ENCODE measurements at regions not wholly inside any gene's neighbourhood (a gene's known extent, or its start where the extent isn't known, plus 50 kb on each side); places are given as distances from the start of the nearest gene placed in this dataset.

DNA sequence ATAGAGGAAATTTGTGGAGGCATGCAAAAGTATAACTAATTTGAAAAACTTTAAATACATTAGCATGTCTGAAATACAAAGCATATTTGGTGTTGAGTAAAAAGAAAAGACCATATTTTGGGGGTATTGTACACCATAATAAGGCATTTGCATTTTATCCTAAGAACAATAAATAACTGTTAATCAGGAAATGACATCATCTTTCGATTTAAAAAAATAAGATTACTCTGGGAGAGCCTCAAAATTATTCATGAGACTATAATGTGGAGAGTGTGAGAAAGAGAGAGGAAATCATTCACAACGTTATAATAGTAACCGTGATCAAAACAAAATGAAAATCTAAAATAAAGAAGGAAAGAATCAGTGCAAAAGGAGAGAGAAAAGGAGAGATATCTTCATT, 712.3 kb upstream of the POT1 start:
- no peak overlapping the region for H3K27ac ChIP-seq (ENCODE audit: low read depth, low read length)
- H3K36me3 ChIP-seq (ENCODE audit: control insufficient read depth, insufficient read depth, low read length) = no peaks in the 10 kb centered on the region
- no peaks in the 10 kb centered on the region for H3K27me3 ChIP-seq (ENCODE audit: control insufficient read depth, insufficient read depth, low read length)
- no peak overlapping the region for H3K4me3 ChIP-seq (ENCODE audit: low read length)
- no peak overlapping the region for H3K9ac ChIP-seq (ENCODE audit: low read length)
- H3K4me1 ChIP-seq (ENCODE audit: control insufficient read depth, insufficient read depth, low read length) = no peaks in the 10 kb centered on the region

DNA sequence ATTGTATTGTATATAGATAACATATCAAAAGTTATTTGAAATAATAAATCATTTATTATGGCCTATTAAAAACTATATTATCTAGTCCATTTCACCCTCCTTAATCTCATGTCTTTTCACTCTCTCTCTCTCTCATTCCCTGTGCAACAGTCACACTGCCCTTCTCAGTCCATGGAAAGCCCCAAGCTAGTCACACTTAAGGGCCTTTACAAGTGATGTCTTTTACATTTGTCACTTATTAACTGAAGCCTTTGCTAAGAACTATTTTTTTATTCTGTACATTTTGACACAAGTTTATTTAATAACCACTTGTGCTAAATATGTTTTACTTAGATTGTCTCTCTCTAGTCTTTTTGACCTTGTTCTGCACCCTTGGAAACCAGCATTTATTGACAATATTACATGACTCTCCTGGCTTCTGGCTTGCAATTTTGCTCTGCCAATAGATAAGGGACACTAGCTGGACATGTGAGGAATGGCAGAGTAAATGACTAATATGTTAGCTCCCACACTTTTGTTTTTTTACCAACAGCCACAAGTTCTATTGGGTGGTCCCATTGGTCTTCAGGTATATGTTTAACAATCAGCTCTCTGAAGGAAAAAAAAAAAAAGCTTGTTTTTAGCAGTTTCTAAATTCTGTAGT, 706.8 kb upstream of the POT1 start:
- Histone ChIP-seq H3K27me3 (ENCODE audit: control insufficient read depth, insufficient read depth, low read length) (no peaks in the 10 kb centered on the region), H3K4me3 (ENCODE audit: low read length) (no peak overlapping the region), H3K27ac (ENCODE audit: low read depth, low read length) (no peak overlapping the region), H3K4me1 (ENCODE audit: control insufficient read depth, insufficient read depth, low read length) (no peaks in the 10 kb centered on the region), H3K36me3 (ENCODE audit: control insufficient read depth, insufficient read depth, low read length) (no peaks in the 10 kb centered on the region), H3K9ac (ENCODE audit: low read length) (no peak overlapping the region)

DNA sequence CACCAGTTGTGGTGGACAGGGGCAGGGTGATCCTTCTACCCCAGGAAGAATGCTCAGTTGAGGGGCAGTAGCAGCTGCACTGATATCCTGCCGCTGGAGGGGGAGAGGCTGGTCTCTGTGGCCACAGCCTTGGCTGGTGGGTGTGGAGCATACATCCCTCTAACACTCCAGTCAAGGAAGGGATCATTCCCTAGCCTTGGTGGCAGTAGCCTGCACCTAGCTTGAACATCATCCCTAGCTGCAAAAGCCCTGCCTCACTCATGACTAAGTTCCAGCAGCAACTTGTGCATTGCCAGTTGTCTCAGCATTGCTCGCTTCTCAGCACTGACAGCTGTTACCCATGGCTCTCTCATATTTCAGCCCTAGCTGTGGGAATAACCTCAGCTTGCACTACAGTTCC, 688.9 kb upstream of the POT1 start:
- Histone ChIP-seq H3K4me1 (ENCODE audit: control insufficient read depth, insufficient read depth, low read length) (no peaks in the 10 kb centered on the region), H3K36me3 (ENCODE audit: control insufficient read depth, insufficient read depth, low read length) (no peaks in the 10 kb centered on the region), H3K27me3 (ENCODE audit: control insufficient read depth, insufficient read depth, low read length) (no peaks in the 10 kb centered on the region), H3K27ac (ENCODE audit: low read depth, low read length) (no peak overlapping the region), H3K9ac (ENCODE audit: low read length) (no peak overlapping the region), H3K4me3 (ENCODE audit: low read length) (no peak overlapping the region)

DNA sequence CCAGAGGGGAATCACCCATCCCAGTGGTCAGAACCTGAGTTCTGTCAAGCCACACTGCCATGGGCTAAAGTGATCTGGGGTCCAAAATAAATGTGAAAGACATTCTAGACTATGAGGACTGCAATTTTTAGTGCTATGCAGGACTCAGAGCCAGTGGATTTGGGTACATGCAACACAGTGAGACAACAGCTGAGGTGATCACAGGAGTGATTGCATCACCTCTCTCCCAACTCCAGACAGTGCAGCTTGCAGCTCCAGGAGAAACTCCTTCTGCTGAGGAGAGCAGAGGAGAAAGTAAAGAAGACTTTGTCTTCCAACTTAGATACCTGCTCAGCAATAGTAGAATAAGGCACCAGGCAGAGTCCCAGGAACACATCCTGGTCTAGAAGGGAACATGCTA, 682.0 kb upstream of the POT1 start:
- no peak overlapping the region for H3K27ac ChIP-seq (ENCODE audit: low read depth, low read length)
- H3K9ac ChIP-seq (ENCODE audit: low read length) = no peak overlapping the region
- no peaks in the 10 kb centered on the region for H3K36me3 ChIP-seq (ENCODE audit: control insufficient read depth, insufficient read depth, low read length)
- no peaks in the 10 kb centered on the region for H3K4me1 ChIP-seq (ENCODE audit: control insufficient read depth, insufficient read depth, low read length)
- no peaks in the 10 kb centered on the region for H3K27me3 ChIP-seq (ENCODE audit: control insufficient read depth, insufficient read depth, low read length)
- H3K4me3 ChIP-seq (ENCODE audit: low read length) = no peak overlapping the region

DNA sequence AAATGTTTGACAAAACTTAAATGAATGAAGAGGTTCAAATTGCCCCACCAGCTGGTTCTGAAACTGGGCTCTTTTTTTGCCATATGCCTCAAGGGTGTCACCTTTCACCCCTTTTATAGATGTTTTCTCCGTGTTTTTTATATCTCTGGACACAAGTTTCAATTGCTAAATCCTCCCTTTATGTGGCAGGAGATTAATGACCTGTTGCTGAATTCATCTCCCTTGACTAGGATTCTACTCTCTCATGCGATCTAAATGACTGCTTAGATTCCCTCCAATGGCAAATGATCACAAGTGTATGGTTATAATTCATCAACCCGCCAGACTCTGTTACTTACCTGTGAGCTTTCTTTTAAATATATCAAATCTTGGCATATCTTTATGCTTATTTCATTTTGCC, 677.0 kb upstream of the POT1 start:
- Histone ChIP-seq H3K27ac (ENCODE audit: low read depth, low read length) (no peak overlapping the region), H3K4me1 (ENCODE audit: control insufficient read depth, insufficient read depth, low read length) (no peaks in the 10 kb centered on the region)

DNA sequence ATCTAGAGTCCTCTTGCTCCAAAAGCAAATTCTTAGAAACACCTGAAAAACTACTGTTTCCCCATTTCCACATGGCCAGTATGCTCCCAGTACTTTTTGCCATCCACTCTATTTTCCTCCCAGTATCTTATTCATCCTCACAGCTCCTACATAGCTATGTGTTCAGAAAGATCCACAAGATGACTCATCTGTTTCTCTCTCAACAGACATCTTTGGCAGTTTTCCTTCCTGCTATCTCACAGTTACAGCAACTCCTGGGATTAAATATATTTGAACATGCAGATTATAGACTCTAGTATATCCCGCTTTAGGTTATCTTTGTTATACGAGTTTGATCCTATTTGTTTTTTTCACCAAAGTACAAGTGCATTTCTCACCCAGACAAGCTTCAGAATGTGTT, 675.6 kb upstream of the POT1 start:
- no peaks in the 10 kb centered on the region for H3K27me3 ChIP-seq (ENCODE audit: control insufficient read depth, insufficient read depth, low read length)
- H3K4me1 ChIP-seq (ENCODE audit: control insufficient read depth, insufficient read depth, low read length) = no peaks in the 10 kb centered on the region
- H3K9ac ChIP-seq (ENCODE audit: low read length) = no peak overlapping the region
- no peak overlapping the region for H3K27ac ChIP-seq (ENCODE audit: low read depth, low read length)
- no peaks in the 10 kb centered on the region for H3K36me3 ChIP-seq (ENCODE audit: control insufficient read depth, insufficient read depth, low read length)
- H3K4me3 ChIP-seq (ENCODE audit: low read length) = no peak overlapping the region

More for the DNA sequence above, 677.0 kb upstream of the POT1 start:
- Histone ChIP-seq H3K9ac (ENCODE audit: low read length) (no peak overlapping the region), H3K36me3 (ENCODE audit: control insufficient read depth, insufficient read depth, low read length) (no peaks in the 10 kb centered on the region), H3K4me3 (ENCODE audit: low read length) (no peak overlapping the region), H3K27me3 (ENCODE audit: control insufficient read depth, insufficient read depth, low read length) (no peaks in the 10 kb centered on the region)

DNA sequence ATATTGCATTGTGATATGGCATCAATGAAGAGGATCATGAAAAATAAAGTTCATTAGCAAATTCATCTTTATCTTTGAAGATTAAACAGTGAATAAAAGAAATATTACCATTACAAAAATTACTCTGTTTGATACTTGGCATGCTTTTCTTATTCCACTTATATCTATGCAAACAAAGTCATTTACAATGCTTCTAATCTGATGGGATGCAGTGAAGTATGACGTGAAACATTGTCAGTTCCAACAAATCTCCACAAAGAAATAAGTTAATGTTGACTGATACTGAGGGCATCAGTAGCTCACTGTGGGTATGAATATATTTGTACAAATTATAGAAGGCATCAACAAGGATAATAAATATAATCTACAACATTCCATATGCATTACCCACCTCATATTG, 672.8 kb upstream of the POT1 start:
- Histone ChIP-seq H3K27me3 (ENCODE audit: control insufficient read depth, insufficient read depth, low read length) (no peaks in the 10 kb centered on the region), H3K4me1 (ENCODE audit: control insufficient read depth, insufficient read depth, low read length) (no peaks in the 10 kb centered on the region), H3K4me3 (ENCODE audit: low read length) (no peak overlapping the region), H3K9ac (ENCODE audit: low read length) (no peak overlapping the region), H3K27ac (ENCODE audit: low read depth, low read length) (no peak overlapping the region), H3K36me3 (ENCODE audit: control insufficient read depth, insufficient read depth, low read length) (no peaks in the 10 kb centered on the region)

DNA sequence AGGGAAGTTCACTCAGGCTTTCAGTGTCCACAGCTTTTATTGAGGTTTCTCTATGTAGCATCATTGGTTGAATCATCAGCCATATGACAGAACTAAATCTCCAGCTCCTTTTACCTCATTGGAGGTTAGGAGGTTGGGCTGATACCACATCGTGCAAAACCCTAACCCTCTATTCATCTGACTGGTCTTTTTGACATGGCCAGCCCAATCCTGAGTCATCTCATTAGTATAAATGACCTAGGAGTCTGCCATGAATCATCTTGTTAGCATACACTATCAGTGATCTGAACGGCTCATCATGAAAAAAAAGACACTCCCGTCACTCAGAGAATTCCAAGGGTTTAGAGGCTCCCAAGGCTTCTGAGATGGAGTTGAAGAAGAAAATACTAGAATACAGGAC, 669.8 kb upstream of the POT1 start:
- H3K36me3 ChIP-seq (ENCODE audit: control insufficient read depth, insufficient read depth, low read length) = no peaks in the 10 kb centered on the region
- no peaks in the 10 kb centered on the region for H3K27me3 ChIP-seq (ENCODE audit: control insufficient read depth, insufficient read depth, low read length)
- no peaks in the 10 kb centered on the region for H3K4me1 ChIP-seq (ENCODE audit: control insufficient read depth, insufficient read depth, low read length)
- H3K27ac ChIP-seq (ENCODE audit: low read depth, low read length) = no peak overlapping the region
- no peak overlapping the region for H3K4me3 ChIP-seq (ENCODE audit: low read length)
- no peak overlapping the region for H3K9ac ChIP-seq (ENCODE audit: low read length)

DNA sequence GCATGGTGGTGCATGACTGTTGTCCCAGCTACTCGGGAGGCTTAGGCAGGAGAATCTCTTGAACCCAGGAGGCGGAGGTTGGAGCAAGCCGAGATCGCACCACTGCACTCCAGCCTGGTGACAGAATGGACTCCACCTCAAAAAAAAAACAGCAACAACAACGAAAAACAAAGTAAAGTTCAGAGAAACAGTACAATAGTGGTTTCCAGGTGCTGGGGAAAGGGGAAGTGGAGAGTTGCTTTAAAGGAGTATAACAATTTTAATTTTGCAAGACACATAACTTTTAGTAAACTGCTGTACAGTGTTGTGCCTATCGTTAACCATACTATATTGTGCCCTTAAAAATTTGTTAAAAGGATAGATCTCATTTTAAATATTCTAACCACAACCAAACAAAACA, 662.7 kb upstream of the POT1 start:
- H3K9ac ChIP-seq (ENCODE audit: low read length) = no peak overlapping the region
- no peak overlapping the region for H3K27ac ChIP-seq (ENCODE audit: low read depth, low read length)

DNA sequence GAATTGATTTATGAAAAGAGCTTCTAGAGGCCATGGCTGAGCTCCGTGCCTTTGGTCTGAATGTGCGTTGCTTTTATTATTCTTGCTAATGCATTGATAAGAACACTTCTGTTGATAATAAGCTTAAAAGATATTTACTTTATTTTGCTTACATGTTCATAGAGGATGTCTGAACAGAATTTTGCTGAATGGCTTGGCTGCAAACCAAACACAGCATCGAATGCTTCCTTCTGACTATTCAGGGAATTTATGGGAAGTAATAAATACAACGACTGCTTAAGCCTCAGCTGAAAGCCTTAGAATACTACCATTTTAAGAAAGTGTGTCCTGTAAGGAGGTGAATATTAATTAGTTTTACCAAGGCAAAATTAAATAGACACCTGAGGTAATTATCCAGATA, 643.5 kb upstream of the POT1 start:
- no peak overlapping the region for H3K9ac ChIP-seq (ENCODE audit: low read length)
- no peak overlapping the region for H3K4me3 ChIP-seq (ENCODE audit: low read length)
- no peaks in the 10 kb centered on the region for H3K27me3 ChIP-seq (ENCODE audit: control insufficient read depth, insufficient read depth, low read length)
- no peak overlapping the region for H3K27ac ChIP-seq (ENCODE audit: low read depth, low read length)
- no peaks in the 10 kb centered on the region for H3K36me3 ChIP-seq (ENCODE audit: control insufficient read depth, insufficient read depth, low read length)
- H3K4me1 ChIP-seq (ENCODE audit: control insufficient read depth, insufficient read depth, low read length) = no peaks in the 10 kb centered on the region

More for the DNA sequence above, 662.7 kb upstream of the POT1 start:
- H3K36me3 ChIP-seq (ENCODE audit: control insufficient read depth, insufficient read depth, low read length) = no peaks in the 10 kb centered on the region
- no peaks in the 10 kb centered on the region for H3K27me3 ChIP-seq (ENCODE audit: control insufficient read depth, insufficient read depth, low read length)
- no peak overlapping the region for H3K4me3 ChIP-seq (ENCODE audit: low read length)
- H3K4me1 ChIP-seq (ENCODE audit: control insufficient read depth, insufficient read depth, low read length) = no peaks in the 10 kb centered on the region

DNA sequence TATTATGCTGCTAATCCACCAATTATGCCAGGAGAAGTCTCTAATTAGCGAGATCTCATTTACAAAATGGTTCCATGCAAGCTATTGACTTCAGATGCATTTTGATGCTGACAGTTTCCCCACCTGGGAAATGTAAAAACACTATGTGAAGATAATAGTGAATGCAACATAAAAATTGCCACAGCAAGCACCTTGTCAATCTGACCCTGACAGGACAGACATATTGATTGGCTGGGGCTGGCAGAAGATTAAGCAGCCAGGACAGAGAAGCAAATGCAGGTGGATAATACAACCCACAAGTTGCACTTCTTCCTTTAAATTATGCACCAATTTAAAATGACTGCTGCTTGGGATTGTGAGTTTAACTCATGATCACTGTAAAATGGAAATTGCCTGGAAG, 642.8 kb upstream of the POT1 start:
- no peaks in the 10 kb centered on the region for H3K4me1 ChIP-seq (ENCODE audit: control insufficient read depth, insufficient read depth, low read length)
- no peak overlapping the region for H3K4me3 ChIP-seq (ENCODE audit: low read length)
- H3K36me3 ChIP-seq (ENCODE audit: control insufficient read depth, insufficient read depth, low read length) = no peaks in the 10 kb centered on the region
- H3K9ac ChIP-seq (ENCODE audit: low read length) = no peak overlapping the region
- no peak overlapping the region for H3K27ac ChIP-seq (ENCODE audit: low read depth, low read length)
- no peaks in the 10 kb centered on the region for H3K27me3 ChIP-seq (ENCODE audit: control insufficient read depth, insufficient read depth, low read length)

DNA sequence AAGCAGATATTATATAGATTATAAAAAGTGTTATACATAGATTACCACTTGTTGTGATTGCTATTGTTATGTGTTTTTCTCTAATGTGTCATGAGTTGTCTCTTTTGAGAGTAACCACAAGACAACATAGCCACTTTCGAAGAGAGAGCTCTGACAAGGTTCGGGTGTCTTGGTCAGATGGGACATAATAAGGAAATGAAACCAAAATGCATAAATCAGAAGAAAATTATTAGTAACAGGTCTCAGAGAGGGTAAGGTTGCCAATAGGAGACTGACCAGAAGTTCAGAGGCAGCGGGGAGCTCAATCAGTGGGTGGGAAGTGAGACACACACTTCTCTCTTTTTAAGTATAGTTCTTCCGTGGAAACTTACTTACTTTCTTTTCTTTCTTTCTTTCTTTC, 639.2 kb upstream of the POT1 start:
- no peaks in the 10 kb centered on the region for H3K36me3 ChIP-seq (ENCODE audit: control insufficient read depth, insufficient read depth, low read length)
- H3K9ac ChIP-seq (ENCODE audit: low read length) = no peak overlapping the region
- no peak overlapping the region for H3K4me3 ChIP-seq (ENCODE audit: low read length)
- H3K4me1 ChIP-seq (ENCODE audit: control insufficient read depth, insufficient read depth, low read length) = no peaks in the 10 kb centered on the region
- no peak overlapping the region for H3K27ac ChIP-seq (ENCODE audit: low read depth, low read length)
- no peaks in the 10 kb centered on the region for H3K27me3 ChIP-seq (ENCODE audit: control insufficient read depth, insufficient read depth, low read length)

DNA sequence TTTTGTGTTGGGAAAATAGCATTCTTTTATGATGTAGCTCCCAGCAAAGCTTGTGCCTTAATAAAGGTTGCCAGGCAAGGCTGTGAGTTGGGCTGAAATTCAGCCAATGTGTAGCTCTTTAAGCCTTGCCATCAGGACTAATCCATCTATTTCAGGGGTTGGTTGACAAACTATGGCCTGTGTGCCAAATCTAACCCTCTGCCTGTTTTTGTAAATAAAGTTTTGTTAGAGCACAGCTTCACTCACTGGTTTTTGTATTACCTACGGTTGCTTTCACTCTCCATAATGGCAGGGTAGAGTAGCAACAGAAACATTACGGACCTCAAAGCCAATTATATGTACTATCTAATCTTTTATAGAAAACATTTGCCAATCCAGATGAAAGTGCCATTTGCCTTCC, 638.1 kb upstream of the POT1 start:
- Histone ChIP-seq H3K4me3 (ENCODE audit: low read length) (no peak overlapping the region), H3K9ac (ENCODE audit: low read length) (no peak overlapping the region), H3K4me1 (ENCODE audit: control insufficient read depth, insufficient read depth, low read length) (no peaks in the 10 kb centered on the region), H3K27me3 (ENCODE audit: control insufficient read depth, insufficient read depth, low read length) (no peaks in the 10 kb centered on the region), H3K36me3 (ENCODE audit: control insufficient read depth, insufficient read depth, low read length) (no peaks in the 10 kb centered on the region), H3K27ac (ENCODE audit: low read depth, low read length) (no peak overlapping the region)

Data from rectal smooth muscle tissue (tissue), 1 donor.